Neural cell (in vitro differentiated cells): ENCODE measurements at regions not wholly inside any gene's neighbourhood (a gene's known extent, or its start where the extent isn't known, plus 50 kb on each side); places are given as distances from the start of the nearest gene placed in this dataset.

Experiments
- H2AFZ ChIP-seq: fragments of 200-600, 300-800 bp; sonication (generic), shearing (Covaris generic); 2 replicates; pipeline ENCODE4 v1.6.0; 2014; ENCODE audit warnings: low read depth, mild to moderate bottlenecking, antibody characterized with exemption, low read length, moderate library complexity
- H3F3A ChIP-seq: fragments of 200-600 bp; shearing (Covaris generic); 2 replicates; pipeline ENCODE4 v1.6.1; 2016; ENCODE audit warnings: mild to moderate bottlenecking, moderate library complexity, mixed read lengths, antibody characterized with exemption, low read length; ENCODE audit not compliant: insufficient read depth, poor library complexity, severe bottlenecking
- H3K27ac ChIP-seq: fragments of 200-600, 300-800 bp; sonication (generic), shearing (Covaris generic); 2 replicates; pipeline ENCODE4 v1.5.1; 2014; ENCODE audit warnings: mild to moderate bottlenecking, low read length, moderate library complexity
- H3K27me3 ChIP-seq: fragments of 300-800, 200-600 bp; sonication (generic), shearing (Covaris generic); 2 replicates; pipeline ENCODE4 v1.6.0; 2014; ENCODE audit warnings: mild to moderate bottlenecking, low read depth, low read length, moderate library complexity; ENCODE audit not compliant: insufficient read depth
- H3K36me3 ChIP-seq: fragments of 300-800, 200-600 bp; sonication (generic), shearing (Covaris generic); 2 replicates; pipeline ENCODE4 v1.5.1; 2014; ENCODE audit warnings: mild to moderate bottlenecking, antibody characterized with exemption, low read length, moderate library complexity; ENCODE audit not compliant: insufficient read depth
- H3K4me2 ChIP-seq: fragments of 300-800, 200-600 bp; sonication (generic), shearing (Covaris generic); 2 replicates; pipeline ENCODE4 v1.6.0; 2014; ENCODE audit warnings: mild to moderate bottlenecking, low read length
- H3K4me3 ChIP-seq: fragments of 300-800, 200-600 bp; sonication (generic), shearing (Covaris generic); 2 replicates; pipeline ENCODE4 v1.5.1; 2014; ENCODE audit warnings: mild to moderate bottlenecking, low read length, moderate library complexity
- H3K79me2 ChIP-seq: fragments of 200-600 bp; shearing (Covaris generic); replicated peaks from 2 replicates; pipeline ENCODE4 v1.6.0; 2014; ENCODE audit warnings: mild to moderate bottlenecking, low read length, moderate library complexity; ENCODE audit not compliant: insufficient read depth
- H3K9ac ChIP-seq: fragments of 300-800, 200-600 bp; sonication (generic), shearing (Covaris generic); 2 replicates; pipeline ENCODE4 v1.6.1; 2016; ENCODE audit warnings: mild to moderate bottlenecking, low read length, mixed read lengths
- H3K9me2 ChIP-seq: fragments of 200-600 bp; shearing (Covaris generic); 2 replicates; pipeline ENCODE4 v1.6.1; 2016; ENCODE audit warnings: mild to moderate bottlenecking, low read length, mixed read lengths; ENCODE audit not compliant: insufficient read depth
- H3K9me3 ChIP-seq: fragments of 200-600, 300-800 bp; sonication (generic), shearing (Covaris generic); 2 replicates; pipeline ENCODE4 v1.6.1; 2016; ENCODE audit warnings: mild to moderate bottlenecking, mixed run types, low read length, moderate library complexity, mixed read lengths
- H4K20me1 ChIP-seq: fragments of 200-600 bp; shearing (Covaris generic); 2 replicates; pipeline ENCODE4 v1.6.1; 2016; ENCODE audit warnings: mild to moderate bottlenecking, mixed run types; ENCODE audit not compliant: insufficient read depth
- CTCF ChIP-seq: fragments of 450-650 bp; IDR thresholded peaks from 2 replicates; pipeline ENCODE4 v1.5.1; 2014; ENCODE audit warnings: antibody characterized with exemption, mild to moderate bottlenecking, moderate library complexity; ENCODE audit not compliant: poor library complexity, severe bottlenecking
- EP300 ChIP-seq: fragments of 450-650 bp; conservative IDR thresholded peaks from 2 replicates; pipeline ENCODE4 v1.6.1; 2014; ENCODE audit warnings: antibody characterized with exemption, mild to moderate bottlenecking, moderate library complexity; ENCODE audit not compliant: poor library complexity, severe bottlenecking
- EZH2 ChIP-seq: fragments of 200-600, 300-800 bp; shearing (Covaris generic), sonication (generic); IDR thresholded peaks from 2 replicates; pipeline ENCODE4 v1.6.1; 2014; ENCODE audit warnings: antibody characterized with exemption, low read length, borderline replicate concordance, mild to moderate bottlenecking; ENCODE audit not compliant: insufficient read depth, poor library complexity, severe bottlenecking
- MXI1 ChIP-seq: fragments of 450-650 bp; conservative IDR thresholded peaks from 2 replicates; pipeline ENCODE4 v1.6.1; 2014; ENCODE audit warnings: antibody characterized with exemption, mild to moderate bottlenecking; ENCODE audit not compliant: poor library complexity, severe bottlenecking
- POLR2AphosphoS5 ChIP-seq: IDR thresholded peaks from 2 replicates; pipeline ENCODE4 v1.6.1; 2012
- RAD21 ChIP-seq: fragments of 450-650 bp; conservative IDR thresholded peaks from 2 replicates; pipeline ENCODE4 v1.6.1; 2014; ENCODE audit warnings: antibody characterized with exemption, mild to moderate bottlenecking, moderate library complexity
- SMC3 ChIP-seq: fragments of 450-650 bp; conservative IDR thresholded peaks from 2 replicates; pipeline ENCODE4 v1.6.1; 2014; ENCODE audit warnings: antibody characterized with exemption, mild to moderate bottlenecking, moderate library complexity; ENCODE audit not compliant: poor library complexity
- TAF1 ChIP-seq: IDR thresholded peaks from 2 replicates; pipeline ENCODE4 v1.6.1; 2012; ENCODE audit warnings: low read depth
- TF ChIP-seq, protein P1 (sequence below): IDR thresholded peaks from 2 replicates; pipeline ENCODE4 v1.6.1; 2012; ENCODE audit warnings: borderline replicate concordance

DNA sequence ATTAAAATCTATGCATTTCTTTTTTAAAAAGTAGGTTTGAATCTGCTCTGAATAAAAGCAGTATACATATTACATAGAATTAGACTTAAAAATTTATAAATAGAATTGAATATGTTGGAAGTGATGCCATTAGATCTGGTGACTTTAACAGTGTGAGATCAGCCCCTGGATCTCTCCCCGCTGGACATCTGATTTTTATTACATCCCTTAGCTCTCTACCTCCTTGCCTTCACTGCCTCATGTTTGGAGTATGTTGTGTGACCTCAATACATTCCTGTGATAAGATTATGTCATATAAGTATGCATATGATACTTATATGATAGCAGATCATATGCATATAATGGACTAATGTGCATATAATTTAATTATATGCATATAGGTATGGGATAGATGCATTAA, 643.4 kb upstream of the NR2F2 start:
- H3K27me3 ChIP-seq, result no peaks in the 10 kb centered on the region
- no peaks in the 10 kb centered on the region for H3F3A ChIP-seq
- H4K20me1 ChIP-seq, result no peaks in the 10 kb centered on the region
- H3K4me2 ChIP-seq, result no peak overlapping the region
- H2AFZ ChIP-seq, result no peak overlapping the region
- H3K9me3 ChIP-seq, result no peaks in the 10 kb centered on the region
- H3K36me3 ChIP-seq, result no peaks in the 10 kb centered on the region
- TF ChIP-seq RAD21 (no peak), EZH2 (no peak), EP300 (no peak), CTCF (no peak), MXI1 (no peak)
- TF ChIP-seq, protein P1, sequence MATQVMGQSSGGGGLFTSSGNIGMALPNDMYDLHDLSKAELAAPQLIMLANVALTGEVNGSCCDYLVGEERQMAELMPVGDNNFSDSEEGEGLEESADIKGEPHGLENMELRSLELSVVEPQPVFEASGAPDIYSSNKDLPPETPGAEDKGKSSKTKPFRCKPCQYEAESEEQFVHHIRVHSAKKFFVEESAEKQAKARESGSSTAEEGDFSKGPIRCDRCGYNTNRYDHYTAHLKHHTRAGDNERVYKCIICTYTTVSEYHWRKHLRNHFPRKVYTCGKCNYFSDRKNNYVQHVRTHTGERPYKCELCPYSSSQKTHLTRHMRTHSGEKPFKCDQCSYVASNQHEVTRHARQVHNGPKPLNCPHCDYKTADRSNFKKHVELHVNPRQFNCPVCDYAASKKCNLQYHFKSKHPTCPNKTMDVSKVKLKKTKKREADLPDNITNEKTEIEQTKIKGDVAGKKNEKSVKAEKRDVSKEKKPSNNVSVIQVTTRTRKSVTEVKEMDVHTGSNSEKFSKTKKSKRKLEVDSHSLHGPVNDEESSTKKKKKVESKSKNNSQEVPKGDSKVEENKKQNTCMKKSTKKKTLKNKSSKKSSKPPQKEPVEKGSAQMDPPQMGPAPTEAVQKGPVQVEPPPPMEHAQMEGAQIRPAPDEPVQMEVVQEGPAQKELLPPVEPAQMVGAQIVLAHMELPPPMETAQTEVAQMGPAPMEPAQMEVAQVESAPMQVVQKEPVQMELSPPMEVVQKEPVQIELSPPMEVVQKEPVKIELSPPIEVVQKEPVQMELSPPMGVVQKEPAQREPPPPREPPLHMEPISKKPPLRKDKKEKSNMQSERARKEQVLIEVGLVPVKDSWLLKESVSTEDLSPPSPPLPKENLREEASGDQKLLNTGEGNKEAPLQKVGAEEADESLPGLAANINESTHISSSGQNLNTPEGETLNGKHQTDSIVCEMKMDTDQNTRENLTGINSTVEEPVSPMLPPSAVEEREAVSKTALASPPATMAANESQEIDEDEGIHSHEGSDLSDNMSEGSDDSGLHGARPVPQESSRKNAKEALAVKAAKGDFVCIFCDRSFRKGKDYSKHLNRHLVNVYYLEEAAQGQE, result no peak
- no peak overlapping the region for H3K9ac ChIP-seq
- no peak overlapping the region for H3K27ac ChIP-seq
- H3K79me2 ChIP-seq, result no peaks in the 10 kb centered on the region
- no peaks in the 10 kb centered on the region for H3K9me2 ChIP-seq
- no peak overlapping the region for H3K4me3 ChIP-seq

DNA sequence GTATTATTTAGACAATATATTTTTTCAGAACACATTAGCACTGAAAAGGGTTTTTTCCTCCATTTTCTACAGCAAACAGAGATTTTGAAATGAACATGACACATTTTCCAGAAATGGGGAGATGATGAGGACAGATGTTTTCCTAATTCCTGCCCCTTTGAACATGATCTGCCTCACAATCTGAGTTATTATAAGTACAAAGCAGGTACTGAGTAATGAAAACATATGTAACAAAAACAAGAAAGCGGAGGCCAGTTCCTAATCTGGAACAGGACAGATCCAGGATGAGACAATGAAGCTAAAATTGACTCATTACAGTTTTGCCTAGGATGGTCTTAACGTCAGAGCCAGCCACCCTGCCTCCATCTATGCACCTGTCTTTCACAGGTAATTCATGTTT, 642.8 kb upstream of the NR2F2 start:
- Histone ChIP-seq H4K20me1 (no peaks in the 10 kb centered on the region), H3K4me3 (no peak overlapping the region), H3K9me3 (no peaks in the 10 kb centered on the region), H3K9ac (no peak overlapping the region), H3K27ac (no peak overlapping the region), H3K27me3 (no peaks in the 10 kb centered on the region), H3F3A (no peaks in the 10 kb centered on the region), H3K79me2 (no peaks in the 10 kb centered on the region), H2AFZ (no peak overlapping the region), H3K4me2 (no peak overlapping the region), H3K36me3 (no peaks in the 10 kb centered on the region), H3K9me2 (no peaks in the 10 kb centered on the region)
- TF ChIP-seq, protein P1, result no peak
- TF ChIP-seq SMC3, result no peak
- TF ChIP-seq EP300, result no peak
- TF ChIP-seq TAF1, result no peak
- no peak for TF ChIP-seq POLR2AphosphoS5
- no peak for TF ChIP-seq CTCF
- no peak for TF ChIP-seq EZH2
- no peak for TF ChIP-seq MXI1
- no peak for TF ChIP-seq RAD21
